ENCODE measurements at regions not wholly inside any gene's neighbourhood (a gene's known extent, or its start where the extent isn't known, plus 50 kb on each side); places are given as distances from the start of the nearest gene placed in this dataset.
"Not testable (repeated sequence)": the region's sequence is repeated elsewhere in the genome, so short reads cannot be mapped to it uniquely, and the experiment has no call there.

DNA sequence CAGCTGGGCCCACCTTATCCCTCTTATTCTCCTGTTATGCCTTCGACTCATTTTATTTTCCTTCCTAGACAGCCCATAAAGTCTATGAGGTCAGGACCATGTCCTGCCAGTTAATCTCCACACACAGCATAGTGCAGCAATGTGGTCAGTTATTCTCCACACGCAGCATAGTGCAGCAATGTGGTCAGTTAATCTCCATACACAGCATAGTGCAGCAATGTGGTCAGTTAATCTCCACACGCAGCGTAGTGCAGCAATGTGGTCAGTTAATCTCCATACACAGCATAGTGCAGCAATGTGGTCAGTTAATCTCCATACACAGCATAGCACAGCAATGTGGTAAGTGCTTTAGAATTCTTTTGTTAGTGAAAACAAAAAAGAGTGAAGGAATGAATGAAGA lies 77.8 kb downstream of the TEX36 start:
- TF ChIP-seq, protein P1, sequence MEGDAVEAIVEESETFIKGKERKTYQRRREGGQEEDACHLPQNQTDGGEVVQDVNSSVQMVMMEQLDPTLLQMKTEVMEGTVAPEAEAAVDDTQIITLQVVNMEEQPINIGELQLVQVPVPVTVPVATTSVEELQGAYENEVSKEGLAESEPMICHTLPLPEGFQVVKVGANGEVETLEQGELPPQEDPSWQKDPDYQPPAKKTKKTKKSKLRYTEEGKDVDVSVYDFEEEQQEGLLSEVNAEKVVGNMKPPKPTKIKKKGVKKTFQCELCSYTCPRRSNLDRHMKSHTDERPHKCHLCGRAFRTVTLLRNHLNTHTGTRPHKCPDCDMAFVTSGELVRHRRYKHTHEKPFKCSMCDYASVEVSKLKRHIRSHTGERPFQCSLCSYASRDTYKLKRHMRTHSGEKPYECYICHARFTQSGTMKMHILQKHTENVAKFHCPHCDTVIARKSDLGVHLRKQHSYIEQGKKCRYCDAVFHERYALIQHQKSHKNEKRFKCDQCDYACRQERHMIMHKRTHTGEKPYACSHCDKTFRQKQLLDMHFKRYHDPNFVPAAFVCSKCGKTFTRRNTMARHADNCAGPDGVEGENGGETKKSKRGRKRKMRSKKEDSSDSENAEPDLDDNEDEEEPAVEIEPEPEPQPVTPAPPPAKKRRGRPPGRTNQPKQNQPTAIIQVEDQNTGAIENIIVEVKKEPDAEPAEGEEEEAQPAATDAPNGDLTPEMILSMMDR (IDR thresholded peaks at IDR 0.05; ENCODE audit: insufficient read depth, low read depth, low read length, missing control alignments), result no peak
- H3K4me3 ChIP-seq (ENCODE audit: low read depth, low read length), result no peak overlapping the region
- DNase-seq (ENCODE audit: low read depth), result no peak

DNA sequence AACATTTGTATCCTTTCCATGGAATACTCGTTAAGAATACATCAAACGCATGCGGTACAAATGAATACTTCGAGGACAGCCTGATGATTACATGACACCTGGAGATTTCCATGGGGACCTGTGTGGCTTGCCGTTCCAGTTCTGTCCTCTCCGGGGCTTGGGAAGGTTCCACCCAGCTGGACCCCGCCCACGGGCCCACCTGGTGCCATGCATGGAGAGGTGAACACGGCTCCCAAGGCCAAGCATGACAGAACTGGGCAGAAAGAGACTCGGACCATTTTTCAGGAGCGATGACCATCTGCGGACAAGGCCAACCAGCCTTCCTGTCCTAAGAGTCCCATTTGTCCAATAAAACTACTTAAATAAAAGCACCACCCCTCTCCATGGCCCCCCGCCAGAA lies 80.1 kb downstream of the TEX36 start:
- DNase-seq (ENCODE audit: low read depth), result no peak
- TF ChIP-seq, protein P1 (IDR thresholded peaks at IDR 0.05; ENCODE audit: insufficient read depth, low read depth, low read length, missing control alignments), result no peak
- H3K4me3 ChIP-seq (ENCODE audit: low read depth, low read length), result no peak overlapping the region

DNA sequence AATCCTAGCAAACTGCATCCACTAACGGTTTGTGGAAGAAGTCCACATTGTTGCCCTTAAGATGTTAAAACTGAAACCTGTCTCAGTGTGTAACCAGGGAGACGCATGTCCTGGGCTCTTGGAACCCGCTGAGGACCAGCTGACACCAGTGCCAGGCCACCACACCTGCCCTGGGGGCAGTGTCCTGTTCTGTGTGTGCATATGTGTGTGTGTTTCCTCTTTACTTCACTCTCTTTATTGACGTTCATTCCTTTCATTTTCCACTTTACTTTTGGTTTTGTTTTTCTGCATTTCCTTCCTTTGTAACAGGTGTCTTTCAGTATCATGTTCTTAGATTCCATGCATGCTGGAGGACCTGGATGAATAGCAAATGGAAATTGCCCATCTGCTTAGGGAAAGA lies 83.8 kb downstream of the TEX36 start:
- TF ChIP-seq, protein P1 (IDR thresholded peaks at IDR 0.05; ENCODE audit: insufficient read depth, low read depth, low read length, missing control alignments), result no peak
- H3K4me3 ChIP-seq (ENCODE audit: low read depth, low read length), result no peak overlapping the region
- DNase-seq (ENCODE audit: low read depth), result peak; percentile 5

DNA sequence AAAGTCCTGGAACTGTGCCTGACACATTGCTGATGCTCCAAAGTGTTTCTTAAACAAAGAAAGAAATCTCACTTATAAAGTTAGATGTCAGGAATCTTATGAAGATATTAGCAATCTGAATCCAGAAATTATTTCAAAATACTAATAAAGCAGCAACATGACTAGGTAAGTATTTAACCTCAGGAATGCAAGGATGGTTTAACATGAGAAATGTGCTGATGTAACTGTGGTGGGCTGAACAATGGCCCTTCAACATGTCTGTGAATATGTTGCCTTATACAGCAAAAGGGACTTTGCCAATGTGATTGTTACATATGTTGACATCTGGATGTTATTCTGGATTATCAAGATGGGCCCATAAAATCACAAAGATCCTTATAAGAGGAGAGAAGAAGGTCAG lies 87.1 kb downstream of the TEX36 start:
- no peak for DNase-seq (ENCODE audit: low read depth)
- TF ChIP-seq, protein P1 (IDR thresholded peaks at IDR 0.05; ENCODE audit: insufficient read depth, low read depth, low read length, missing control alignments), result no peak
- no peak overlapping the region for H3K4me3 ChIP-seq (ENCODE audit: low read depth, low read length)

DNA sequence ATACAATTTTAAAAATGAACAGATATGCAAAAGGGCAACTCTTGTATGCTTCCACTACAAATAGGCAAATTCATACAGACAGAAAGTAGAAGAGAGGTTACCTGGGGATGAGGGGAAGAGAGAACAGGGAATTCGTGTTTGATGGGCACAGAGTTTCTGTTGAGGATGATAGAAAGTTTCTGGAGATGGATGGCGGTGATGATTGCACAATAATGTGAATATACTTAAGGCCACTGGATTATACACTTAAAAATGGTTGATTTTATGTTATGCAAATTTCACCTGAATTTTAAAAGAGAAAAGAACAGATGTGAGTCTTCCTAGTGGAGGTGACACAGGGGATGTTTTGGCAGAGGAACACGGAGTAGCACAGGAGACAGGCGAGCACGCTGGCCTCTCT lies 89.3 kb downstream of the TEX36 start:
- TF ChIP-seq, protein P1 (IDR thresholded peaks at IDR 0.05; ENCODE audit: insufficient read depth, low read depth, low read length, missing control alignments), result no peak
- no peak overlapping the region for H3K4me3 ChIP-seq (ENCODE audit: low read depth, low read length)
- DNase-seq (ENCODE audit: low read depth), result no peak

DNA sequence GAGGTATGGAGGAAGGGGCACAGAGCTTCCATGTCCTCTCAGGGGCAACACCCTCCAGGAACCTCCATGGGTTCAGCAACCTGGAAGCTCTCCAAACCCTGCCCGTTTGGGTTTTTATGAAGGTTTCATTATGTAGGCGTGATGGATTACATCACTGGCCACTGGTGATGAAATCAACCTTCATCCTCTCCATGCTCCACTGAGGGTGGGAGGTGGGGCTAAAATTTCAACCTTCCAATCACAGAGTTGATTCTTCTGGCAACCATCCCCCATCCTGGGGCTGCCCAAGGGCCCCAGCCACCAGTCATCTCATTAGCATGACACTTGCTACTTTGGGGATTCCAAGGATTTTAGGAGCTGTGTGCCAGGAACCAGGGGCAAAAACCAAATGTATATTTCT lies 90.1 kb downstream of the TEX36 start:
- no peak for DNase-seq (ENCODE audit: low read depth)
- H3K4me3 ChIP-seq (ENCODE audit: low read depth, low read length), result no peak overlapping the region

DNA sequence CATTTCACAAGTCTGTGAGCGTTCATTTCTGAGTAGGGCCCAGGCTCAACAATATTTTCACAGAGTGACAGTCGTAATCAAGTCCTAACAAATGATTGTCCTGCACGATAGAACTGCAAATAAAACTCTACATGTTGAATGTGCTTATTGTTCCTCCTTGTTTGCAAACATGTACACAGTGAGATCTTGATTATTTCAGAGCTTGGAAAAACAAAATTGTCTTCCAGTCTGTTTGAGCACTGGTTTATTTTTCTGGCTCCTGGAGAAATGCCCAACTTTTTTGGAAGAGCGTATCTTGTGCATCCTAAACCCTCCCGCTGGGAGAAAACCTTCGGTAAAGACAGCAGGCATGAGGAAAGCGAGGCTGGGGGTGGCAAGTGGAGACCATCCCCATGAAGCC lies 91.1 kb downstream of the TEX36 start:
- no peak for DNase-seq (ENCODE audit: low read depth)
- no peak overlapping the region for H3K4me3 ChIP-seq (ENCODE audit: low read depth, low read length)
- TF ChIP-seq, protein P1 (IDR thresholded peaks at IDR 0.05; ENCODE audit: insufficient read depth, low read depth, low read length, missing control alignments), result no peak

More for the DNA sequence above, 90.1 kb downstream of the TEX36 start:
- TF ChIP-seq, protein P1 (IDR thresholded peaks at IDR 0.05; ENCODE audit: insufficient read depth, low read depth, low read length, missing control alignments), result no peak

DNA sequence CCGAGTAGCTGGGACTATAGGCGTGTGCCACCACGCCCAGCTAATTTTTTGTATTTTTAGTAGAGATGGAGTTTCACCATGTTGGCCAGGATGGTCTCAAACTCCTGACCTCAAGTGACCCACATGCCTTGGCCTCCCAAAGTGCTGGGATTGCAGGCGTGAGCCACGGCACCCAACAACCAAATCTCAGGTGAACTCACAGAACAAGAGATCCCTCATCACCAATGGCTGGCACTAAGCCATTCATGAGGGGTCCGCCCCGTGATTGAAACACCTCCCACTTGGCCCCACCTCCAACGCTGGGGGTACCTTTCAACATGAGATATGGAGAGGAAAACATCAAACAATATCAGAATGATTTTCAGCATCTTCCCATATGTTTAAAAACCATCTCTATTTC lies 94.2 kb downstream of the TEX36 start:
- not testable (repeated sequence) for DNase-seq (ENCODE audit: low read depth); H3K4me3 ChIP-seq (ENCODE audit: low read depth, low read length)

All from GM12865 (cell line).